ENCODE measurements at regions not wholly inside any gene's neighbourhood (a gene's known extent, or its start where the extent isn't known, plus 50 kb on each side); places are given as distances from the start of the nearest gene placed in this dataset.
"Not testable (repeated sequence)": the region's sequence is repeated elsewhere in the genome, so short reads cannot be mapped to it uniquely, and the experiment has no call there.

DNA sequence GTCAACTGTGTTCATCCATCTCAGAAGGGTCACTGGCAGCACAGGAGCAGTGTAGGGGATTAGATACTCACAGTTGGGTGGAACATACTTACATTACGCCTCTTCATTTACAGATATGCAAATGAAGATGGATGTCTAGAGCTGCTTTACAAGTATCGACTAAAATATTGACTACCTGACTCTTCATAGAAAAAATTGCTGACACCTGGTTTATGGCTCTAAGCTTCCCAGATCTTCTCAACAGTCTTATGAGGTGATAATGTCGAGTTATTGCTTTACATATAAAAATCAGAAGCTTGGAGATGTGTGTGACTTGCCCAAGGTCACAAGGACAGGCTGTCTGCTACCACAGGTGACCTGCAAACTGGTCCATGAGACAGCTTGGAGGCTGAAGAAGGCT lies 677.2 kb downstream of the TYW1 start:
- Mint-ChIP-seq H3K36me3 (ENCODE audit: low read depth) (no peaks in the 10 kb centered on the region), H3K27ac (no peak overlapping the region)

DNA sequence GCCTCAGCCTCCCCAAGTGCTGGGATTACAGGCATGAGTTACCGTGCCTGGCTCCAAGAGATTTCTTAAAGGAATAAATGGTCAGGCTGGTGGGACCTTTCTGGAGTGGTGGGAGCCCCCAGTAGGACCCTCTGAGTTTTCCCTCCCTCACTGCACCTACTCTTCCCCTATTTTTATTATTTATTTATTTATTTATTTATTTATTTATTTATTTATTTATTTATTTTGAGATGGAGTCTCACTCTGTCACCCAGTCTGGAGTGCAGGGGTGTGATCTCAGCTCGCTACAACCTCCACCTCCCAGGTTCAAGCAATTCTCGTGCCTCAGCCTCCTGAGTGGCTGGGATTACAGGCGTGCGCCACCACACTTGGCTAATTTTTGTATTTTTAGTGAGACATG lies 678.2 kb downstream of the TYW1 start:
- H3K4me3 Mint-ChIP-seq (ENCODE audit: low read depth); intact Hi-C loops (cut with micrococcal nuclease); H3K27me3 Mint-ChIP-seq (ENCODE audit: low read depth); H3K36me3 Mint-ChIP-seq (ENCODE audit: low read depth); H3K27ac Mint-ChIP-seq; DNase-seq (ENCODE audit: low spot score); H3K4me1 Mint-ChIP-seq (ENCODE audit: low read depth): not testable (repeated sequence)
- H3K9me3 Mint-ChIP-seq: peaks cover 57% of the 10 kb centered on the region

More for the DNA sequence above, 677.2 kb downstream of the TYW1 start:
- Mint-ChIP-seq H3K4me3 (ENCODE audit: low read depth) (no peak overlapping the region), H3K27me3 (ENCODE audit: low read depth) (no peaks in the 10 kb centered on the region), H3K9me3 (peaks cover 61% of the 10 kb centered on the region), H3K4me1 (ENCODE audit: low read depth) (no peaks in the 10 kb centered on the region)
- intact Hi-C loops (cut with micrococcal nuclease): no loop called here
- DNase-seq (ENCODE audit: low spot score): no peak

DNA sequence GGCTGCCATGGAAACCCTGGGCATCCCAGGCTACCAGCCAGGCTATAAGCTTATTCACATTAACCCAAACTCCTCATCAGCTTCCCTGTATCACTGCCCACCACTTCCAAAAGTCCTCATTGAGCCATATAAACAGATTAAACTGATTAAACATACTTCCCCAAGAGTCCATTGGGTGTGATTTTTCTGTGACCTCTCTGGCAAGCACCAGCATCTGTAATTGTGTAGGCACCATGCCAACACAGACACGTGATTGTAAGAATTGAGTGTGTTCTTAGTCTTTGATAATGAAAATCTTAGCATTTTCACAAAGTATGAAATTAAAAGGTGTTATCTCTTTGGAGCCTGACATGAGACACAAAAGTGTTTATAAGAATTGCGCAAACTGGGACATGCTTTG lies 679.3 kb downstream of the TYW1 start:
- no peaks in the 10 kb centered on the region for H3K27me3 Mint-ChIP-seq (ENCODE audit: low read depth)
- no peaks in the 10 kb centered on the region for H3K36me3 Mint-ChIP-seq (ENCODE audit: low read depth)
- no peaks in the 10 kb centered on the region for H3K4me1 Mint-ChIP-seq (ENCODE audit: low read depth)
- intact Hi-C loops (cut with micrococcal nuclease): no loop called here
- DNase-seq (ENCODE audit: low spot score): no peak
- no peak overlapping the region for H3K27ac Mint-ChIP-seq
- H3K4me3 Mint-ChIP-seq (ENCODE audit: low read depth): no peak overlapping the region
- peaks cover 64% of the 10 kb centered on the region for H3K9me3 Mint-ChIP-seq

DNA sequence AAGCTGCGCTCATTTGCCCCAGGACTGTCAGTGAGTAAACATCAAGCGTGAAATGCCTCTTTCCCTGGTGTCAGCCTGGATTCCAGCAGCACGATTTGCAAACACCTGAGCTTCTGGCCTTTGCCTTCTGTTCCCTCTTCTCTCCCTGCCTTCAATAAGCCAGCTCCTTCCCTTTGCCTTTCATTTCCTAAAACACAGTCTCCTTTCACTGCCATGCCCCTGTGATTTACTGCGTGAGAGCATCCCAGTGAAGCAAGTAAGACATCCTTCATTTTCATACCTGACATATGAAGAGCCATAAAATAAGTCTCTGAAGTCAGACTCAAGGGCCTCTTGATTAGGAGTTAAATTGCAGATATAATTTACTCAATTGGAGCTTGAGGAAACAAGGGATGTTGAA lies 681.8 kb downstream of the TYW1 start:
- DNase-seq (ENCODE audit: low spot score): no peak
- H3K27me3 Mint-ChIP-seq (ENCODE audit: low read depth): no peaks in the 10 kb centered on the region
- H3K4me1 Mint-ChIP-seq (ENCODE audit: low read depth): no peaks in the 10 kb centered on the region
- H3K9me3 Mint-ChIP-seq: peaks cover 52% of the 10 kb centered on the region
- no peak overlapping the region for H3K27ac Mint-ChIP-seq
- no peaks in the 10 kb centered on the region for H3K36me3 Mint-ChIP-seq (ENCODE audit: low read depth)
- intact Hi-C loops (cut with micrococcal nuclease): no loop called here
- H3K4me3 Mint-ChIP-seq (ENCODE audit: low read depth): no peak overlapping the region

DNA sequence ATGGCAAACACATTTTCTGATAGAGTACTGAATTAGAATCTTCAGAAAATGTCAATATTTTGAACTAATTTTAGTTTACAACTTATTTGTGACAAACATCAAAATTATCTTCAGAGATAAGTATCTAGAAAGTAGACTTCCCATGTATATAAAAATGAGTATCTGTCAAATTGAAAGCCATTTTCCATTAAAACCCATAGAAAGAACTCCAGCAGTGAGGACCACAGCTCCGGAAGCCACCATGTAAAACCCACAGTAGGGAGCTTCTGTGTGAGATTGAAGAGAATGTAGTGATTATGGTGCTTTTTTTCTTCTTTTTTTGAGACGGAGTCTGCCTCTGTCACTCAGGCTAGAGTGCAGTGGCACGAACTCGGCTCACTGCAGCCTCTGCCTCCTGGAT lies 687.0 kb downstream of the TYW1 start:
- no peaks in the 10 kb centered on the region for H3K36me3 Mint-ChIP-seq (ENCODE audit: low read depth)
- H3K4me1 Mint-ChIP-seq (ENCODE audit: low read depth): no peaks in the 10 kb centered on the region
- no peak overlapping the region for H3K4me3 Mint-ChIP-seq (ENCODE audit: low read depth)
- no peak for DNase-seq (ENCODE audit: low spot score)
- no peak overlapping the region for H3K27ac Mint-ChIP-seq
- intact Hi-C loops (cut with micrococcal nuclease): no loop called here
- no peaks in the 10 kb centered on the region for H3K27me3 Mint-ChIP-seq (ENCODE audit: low read depth)
- H3K9me3 Mint-ChIP-seq: peaks cover 30% of the 10 kb centered on the region

DNA sequence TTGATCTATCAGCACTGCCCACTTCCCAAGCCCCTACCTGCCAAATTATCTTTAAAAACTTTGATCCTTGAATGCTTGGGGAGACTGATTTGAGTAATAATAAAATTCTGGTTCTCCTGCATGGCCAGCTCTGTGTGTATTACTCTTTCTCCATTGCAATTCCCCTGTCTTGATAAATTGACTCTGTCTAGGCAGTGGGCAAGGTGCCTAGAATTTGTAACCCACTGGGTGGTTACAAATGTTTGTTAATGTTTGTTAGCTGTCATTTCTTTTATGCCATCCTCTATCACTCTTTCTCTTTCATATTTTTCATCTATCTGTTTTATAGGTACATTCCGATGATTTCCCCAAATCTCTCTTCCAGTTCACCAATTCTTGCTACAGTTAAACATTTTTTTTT lies 694.1 kb downstream of the TYW1 start:
- Mint-ChIP-seq H3K4me3 (ENCODE audit: low read depth) (no peak overlapping the region), H3K27ac (no peak overlapping the region), H3K36me3 (ENCODE audit: low read depth) (no peaks in the 10 kb centered on the region), H3K9me3 (peaks cover 44% of the 10 kb centered on the region), H3K27me3 (ENCODE audit: low read depth) (no peaks in the 10 kb centered on the region), H3K4me1 (ENCODE audit: low read depth) (no peaks in the 10 kb centered on the region)
- DNase-seq (ENCODE audit: low spot score): no peak
- intact Hi-C loops (cut with micrococcal nuclease): no loop called here

DNA sequence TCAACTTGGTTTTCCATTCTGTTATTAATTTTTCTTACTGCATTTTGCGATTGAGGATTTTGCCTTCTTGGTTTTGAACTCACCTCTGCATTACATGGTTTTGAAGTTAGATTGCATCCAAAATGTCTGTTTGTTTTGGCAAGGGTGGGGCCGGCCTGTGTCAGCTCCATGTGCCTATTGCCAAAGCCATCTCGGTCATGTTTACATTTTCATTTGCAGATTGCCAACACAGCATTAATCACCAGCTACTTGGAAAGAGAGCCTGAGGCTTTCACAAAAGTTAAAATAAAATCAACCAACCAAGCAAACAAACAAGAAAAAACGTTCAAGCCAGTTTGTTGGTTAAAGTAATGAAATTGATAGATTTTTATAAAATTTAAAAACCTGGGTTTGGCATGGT lies 695.8 kb downstream of the TYW1 start:
- intact Hi-C loops (cut with micrococcal nuclease): no loop called here
- Mint-ChIP-seq H3K4me1 (ENCODE audit: low read depth) (no peaks in the 10 kb centered on the region), H3K27me3 (ENCODE audit: low read depth) (no peaks in the 10 kb centered on the region), H3K36me3 (ENCODE audit: low read depth) (no peaks in the 10 kb centered on the region), H3K4me3 (ENCODE audit: low read depth) (no peak overlapping the region), H3K9me3 (peaks cover 57% of the 10 kb centered on the region), H3K27ac (no peak overlapping the region)
- DNase-seq (ENCODE audit: low spot score): no peak

DNA sequence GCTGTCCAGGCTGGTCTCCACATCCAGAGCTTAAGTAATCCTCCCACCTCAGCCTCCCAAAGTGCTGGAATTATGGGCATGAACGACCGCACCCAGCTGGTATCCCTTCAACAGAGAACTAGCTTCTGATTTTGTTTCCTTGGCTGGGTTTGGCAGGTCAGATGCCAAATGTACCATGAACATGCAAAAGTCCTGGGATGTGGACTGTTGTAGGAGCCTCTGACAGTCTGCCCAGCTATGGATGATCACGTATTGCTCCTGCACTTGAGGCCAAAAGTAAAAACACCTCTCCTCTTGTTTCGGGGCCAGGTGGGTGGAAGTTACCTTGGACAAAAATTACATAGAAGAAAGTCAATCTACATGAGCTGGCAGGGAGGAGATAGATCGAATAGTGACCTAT lies 699.5 kb downstream of the TYW1 start:
- Mint-ChIP-seq H3K27ac (no peak overlapping the region), H3K27me3 (ENCODE audit: low read depth) (no peaks in the 10 kb centered on the region), H3K4me1 (ENCODE audit: low read depth) (no peaks in the 10 kb centered on the region), H3K36me3 (ENCODE audit: low read depth) (no peaks in the 10 kb centered on the region), H3K4me3 (ENCODE audit: low read depth) (no peak overlapping the region), H3K9me3 (peaks cover 66% of the 10 kb centered on the region)
- DNase-seq (ENCODE audit: low spot score): no peak
- intact Hi-C loops (cut with micrococcal nuclease): no loop called here

DNA sequence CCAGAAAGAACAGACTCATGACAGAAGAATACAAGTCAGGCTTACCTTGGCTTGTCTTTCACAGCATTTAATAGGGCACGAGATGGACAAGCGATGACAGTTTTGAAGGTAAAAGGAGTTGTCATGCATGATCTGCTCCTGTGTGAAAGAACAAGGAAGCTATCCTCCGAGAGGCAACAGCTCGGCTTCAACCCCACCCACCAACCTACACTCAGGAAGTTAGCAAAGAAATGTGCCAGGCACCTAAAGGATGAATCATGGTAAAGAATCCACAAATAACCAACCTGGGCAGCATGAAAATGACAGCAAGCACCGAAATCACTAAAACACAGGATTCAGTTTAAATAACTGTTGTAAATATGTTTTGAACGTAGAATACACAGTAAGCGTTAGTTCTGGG lies 700.2 kb downstream of the TYW1 start:
- Mint-ChIP-seq H3K36me3 (ENCODE audit: low read depth) (no peaks in the 10 kb centered on the region), H3K9me3 (peaks cover 65% of the 10 kb centered on the region), H3K27ac (no peak overlapping the region), H3K4me3 (ENCODE audit: low read depth) (no peak overlapping the region), H3K27me3 (ENCODE audit: low read depth) (no peaks in the 10 kb centered on the region), H3K4me1 (ENCODE audit: low read depth) (no peaks in the 10 kb centered on the region)
- no peak for DNase-seq (ENCODE audit: low spot score)
- intact Hi-C loops (cut with micrococcal nuclease): no loop called here

DNA sequence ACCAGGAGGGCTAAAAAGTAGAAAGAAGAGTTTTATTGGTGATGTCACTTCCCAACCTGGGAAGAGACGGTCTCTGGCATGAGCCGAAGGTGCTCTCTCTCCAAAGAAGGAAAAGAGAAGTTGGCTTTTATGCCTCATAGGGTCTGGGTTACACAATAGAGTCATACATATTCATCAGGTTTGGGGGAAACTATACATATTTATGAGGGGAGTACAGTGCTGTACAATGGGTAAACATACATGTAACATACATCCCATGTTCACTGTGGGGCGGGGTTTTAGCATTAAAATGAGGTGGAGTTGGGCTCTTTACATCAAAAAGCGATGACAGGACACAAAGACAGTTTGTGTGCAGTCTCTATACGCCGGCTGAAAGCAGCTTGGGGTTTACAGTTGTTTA lies 701.7 kb downstream of the TYW1 start:
- no peak for DNase-seq (ENCODE audit: low spot score)
- intact Hi-C loops (cut with micrococcal nuclease): no loop called here
- H3K27ac Mint-ChIP-seq: no peak overlapping the region
- H3K4me3 Mint-ChIP-seq (ENCODE audit: low read depth): no peak overlapping the region
- H3K27me3 Mint-ChIP-seq (ENCODE audit: low read depth): no peaks in the 10 kb centered on the region
- H3K9me3 Mint-ChIP-seq: peaks cover 64% of the 10 kb centered on the region
- no peaks in the 10 kb centered on the region for H3K4me1 Mint-ChIP-seq (ENCODE audit: low read depth)
- no peaks in the 10 kb centered on the region for H3K36me3 Mint-ChIP-seq (ENCODE audit: low read depth)

DNA sequence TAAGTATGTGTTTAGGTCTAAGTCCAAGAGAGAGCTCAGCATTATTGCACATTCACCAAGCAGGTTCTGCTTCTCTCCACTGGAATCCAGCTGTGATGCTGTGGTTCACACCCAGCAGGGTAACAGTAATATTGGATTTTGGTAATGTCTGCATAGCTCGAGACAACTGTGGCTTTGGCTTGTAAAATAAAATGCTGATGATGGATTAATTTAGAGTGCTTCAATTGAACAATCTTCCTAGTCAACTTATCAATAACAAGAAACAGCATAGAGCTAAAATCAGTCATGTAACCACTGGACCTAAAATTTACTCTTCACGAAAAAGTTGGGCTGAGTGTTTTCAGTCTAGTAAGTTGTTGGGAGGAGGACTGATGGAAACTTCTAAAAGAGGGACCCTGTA lies 709.2 kb downstream of the TYW1 start:
- Mint-ChIP-seq H3K27ac (no peak overlapping the region), H3K36me3 (ENCODE audit: low read depth) (no peaks in the 10 kb centered on the region), H3K4me3 (ENCODE audit: low read depth) (no peak overlapping the region), H3K4me1 (ENCODE audit: low read depth) (no peaks in the 10 kb centered on the region), H3K27me3 (ENCODE audit: low read depth) (no peaks in the 10 kb centered on the region), H3K9me3 (peaks cover 56% of the 10 kb centered on the region)
- DNase-seq (ENCODE audit: low spot score): no peak
- intact Hi-C loops (cut with micrococcal nuclease): no loop called here

DNA sequence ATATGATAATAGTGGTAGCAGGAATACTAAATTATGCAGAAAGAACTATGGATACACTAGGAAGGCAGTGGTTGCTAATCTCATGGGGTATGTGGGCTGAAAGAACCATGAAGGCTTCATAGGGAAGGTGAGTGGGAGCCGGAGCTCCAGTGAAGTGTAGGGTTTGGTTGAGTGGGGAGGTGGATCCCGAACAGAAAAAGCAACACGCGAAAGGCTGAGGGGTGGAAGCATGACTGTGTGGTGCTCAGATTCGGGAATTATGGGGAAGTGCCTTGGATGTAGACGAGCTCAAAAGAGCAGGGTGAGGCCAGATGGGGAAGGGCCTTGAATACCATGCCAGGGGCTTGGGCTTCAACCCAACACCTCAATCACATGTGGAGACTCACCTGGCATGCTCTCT lies 715.1 kb downstream of the TYW1 start:
- no peak for DNase-seq (ENCODE audit: low spot score)
- Mint-ChIP-seq H3K27ac (no peak overlapping the region), H3K27me3 (ENCODE audit: low read depth) (no peaks in the 10 kb centered on the region), H3K36me3 (ENCODE audit: low read depth) (no peaks in the 10 kb centered on the region), H3K9me3 (peaks cover 56% of the 10 kb centered on the region), H3K4me1 (ENCODE audit: low read depth) (no peaks in the 10 kb centered on the region), H3K4me3 (ENCODE audit: low read depth) (no peak overlapping the region)
- intact Hi-C loops (cut with micrococcal nuclease): no loop called here

DNA sequence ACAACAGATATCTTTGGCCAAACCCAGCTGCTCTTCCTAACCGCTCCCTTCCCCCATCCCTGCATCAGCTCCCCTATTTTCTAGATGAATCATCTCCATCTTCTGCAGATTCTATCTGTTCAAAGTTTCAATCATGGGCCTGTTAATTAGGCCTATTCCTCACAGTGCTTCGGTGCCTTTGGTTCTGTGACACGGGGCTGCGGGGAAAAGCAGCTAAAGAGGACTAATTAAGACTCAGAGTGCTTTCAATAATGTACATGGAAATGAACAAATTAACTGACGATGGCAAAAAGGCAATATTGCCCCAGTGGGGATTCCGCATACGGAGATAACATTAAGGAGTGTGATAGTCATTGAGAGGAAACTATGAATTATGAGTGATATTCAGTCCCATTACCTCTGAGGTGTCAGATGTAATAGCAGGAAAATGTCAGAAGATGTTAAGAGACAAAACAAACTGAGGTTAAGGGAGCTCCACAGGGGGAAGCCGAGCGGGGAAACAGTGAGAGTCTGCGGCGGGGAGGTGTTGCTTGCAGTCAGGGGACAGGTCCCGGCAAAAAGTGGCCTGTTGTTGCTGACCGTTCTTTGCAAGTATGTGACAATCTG lies 716.9 kb downstream of the TYW1 start:
- no peak for DNase-seq (ENCODE audit: low spot score)
- H3K4me3 Mint-ChIP-seq (ENCODE audit: low read depth): no peak overlapping the region
- no peak overlapping the region for H3K27ac Mint-ChIP-seq
- no peaks in the 10 kb centered on the region for H3K27me3 Mint-ChIP-seq (ENCODE audit: low read depth)
- H3K36me3 Mint-ChIP-seq (ENCODE audit: low read depth): no peaks in the 10 kb centered on the region
- peaks cover 61% of the 10 kb centered on the region for H3K9me3 Mint-ChIP-seq
- intact Hi-C loops (cut with micrococcal nuclease): no loop called here
- H3K4me1 Mint-ChIP-seq (ENCODE audit: low read depth): no peaks in the 10 kb centered on the region

DNA sequence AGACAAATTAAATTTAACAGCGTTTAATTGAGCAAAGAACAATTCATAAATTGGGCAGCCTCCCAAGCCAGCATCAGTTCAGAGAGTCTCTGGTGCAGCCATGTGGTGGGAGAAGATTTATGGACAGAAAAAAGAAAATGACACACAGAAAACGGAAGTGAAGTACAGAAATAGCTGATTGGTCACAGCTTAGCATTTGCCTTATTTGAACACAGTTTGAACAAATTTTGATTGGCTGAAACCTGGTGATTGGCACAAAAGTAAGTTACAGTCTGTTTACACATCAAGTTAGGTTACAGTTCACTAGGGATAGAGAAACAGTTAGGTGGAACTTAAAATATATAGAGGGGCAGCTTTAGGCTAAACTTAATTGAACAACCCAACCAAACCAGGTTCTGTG lies 720.1 kb downstream of the TYW1 start:
- no peaks in the 10 kb centered on the region for H3K27me3 Mint-ChIP-seq (ENCODE audit: low read depth)
- H3K9me3 Mint-ChIP-seq: peaks cover 52% of the 10 kb centered on the region
- H3K4me1 Mint-ChIP-seq (ENCODE audit: low read depth): no peaks in the 10 kb centered on the region
- H3K36me3 Mint-ChIP-seq (ENCODE audit: low read depth): no peaks in the 10 kb centered on the region
- H3K4me3 Mint-ChIP-seq (ENCODE audit: low read depth): no peak overlapping the region
- intact Hi-C loops (cut with micrococcal nuclease): no loop called here
- no peak for DNase-seq (ENCODE audit: low spot score)
- no peak overlapping the region for H3K27ac Mint-ChIP-seq
